Right cardiac atrium (tissue), 5 donors: ENCODE measurements at regions not wholly inside any gene's neighbourhood (a gene's known extent, or its start where the extent isn't known, plus 50 kb on each side); places are given as distances from the start of the nearest gene placed in this dataset.
"Not testable (repeated sequence)": the region's sequence is repeated elsewhere in the genome, so short reads cannot be mapped to it uniquely, and the experiment has no call there.

ENCODE experiments used
- ATAC-seq, 2 donors: fragments of 200-7000 bp; cut with Tn5 transposase; one replicate each; pipeline versions ENCODE4 v1.8.0 to v1.9.1; 2020; ENCODE audit warnings: moderate library complexity in 2 of 2, mild to moderate bottlenecking in 1 of 2
- DNase-seq, 3 donors: peaks; one replicate each; pipeline ENCODE4 v3.0.0-alpha.2; 2020
- H3K27ac ChIP-seq: one replicate; pipeline ENCODE4 v1.5.1; 2013; ENCODE audit warnings: mild to moderate bottlenecking, low read length, control low read depth, moderate library complexity
- H3K27me3 ChIP-seq: one replicate; pipeline ENCODE4 v1.6.1; 2013; ENCODE audit not compliant: control insufficient read depth, insufficient read depth
- H3K4me1 ChIP-seq: one replicate; pipeline ENCODE4 v1.6.1; 2013; ENCODE audit warnings: low read length; ENCODE audit not compliant: control insufficient read depth, insufficient read depth
- H3K4me3 ChIP-seq: one replicate; pipeline ENCODE4 v1.5.1; 2013; ENCODE audit warnings: low read length, control low read depth
- H3K9me3 ChIP-seq: one replicate; pipeline ENCODE4 v1.6.1; 2013; ENCODE audit warnings: low read length; ENCODE audit not compliant: control insufficient read depth
- WGBS: extraction: QIAGEN DNeasy Blood & Tissue Kit; methylation state at CpG from one replicate; pipeline ENCODE4 v1.1.7; 2013; 5-methylcytosine and 5-hydroxymethylcytosine counted together
- intact Hi-C, 4 donors: fragments of 100-400 bp; cut with DNase I; formaldehyde crosslinking; loops; one replicate each; pipeline versions ENCODE4 v1.11.0 to v1.14.0; 2022 to 2023
- donor health status: healthy with polysubstance abuse.
- donor health status: DM: no; HTN: yes; CAD: no.
- donor health status: DM: no; HTN: no; CAD: no.
- donor health status: DM: no; HTN: yes; CAD: no; lungs with severe emphysema.
- donor health status: DM: yes; HTN: yes; CAD: no.

DNA sequence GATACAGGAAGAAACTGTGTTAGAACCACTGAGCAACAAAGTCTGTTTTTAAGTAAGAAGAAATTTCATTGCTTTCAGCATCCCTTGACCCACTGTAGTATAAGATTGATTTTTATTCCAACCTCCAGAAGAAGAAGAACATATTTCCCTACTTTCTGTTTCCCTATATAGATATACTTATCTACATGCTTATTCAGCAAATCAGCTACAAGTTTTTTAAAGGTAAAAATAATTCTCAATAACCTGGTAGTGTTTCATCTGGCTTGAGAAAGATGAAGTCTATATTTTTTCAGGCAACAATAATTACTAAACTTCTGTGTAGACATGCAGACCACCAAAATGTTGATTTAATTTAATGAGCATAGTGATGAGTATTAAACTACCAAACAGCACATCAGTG lies 201.0 kb downstream of the OSTF1 start:
- intact Hi-C loops, result no loop called here
- no peaks in the 10 kb centered on the region for H3K27me3 ChIP-seq
- ATAC-seq (no peak), DNase-seq (no peak)
- no peak overlapping the region for H3K4me3 ChIP-seq
- H3K9me3 ChIP-seq, result no peaks in the 10 kb centered on the region
- no peaks in the 10 kb centered on the region for H3K4me1 ChIP-seq
- H3K27ac ChIP-seq, result no peak overlapping the region

DNA sequence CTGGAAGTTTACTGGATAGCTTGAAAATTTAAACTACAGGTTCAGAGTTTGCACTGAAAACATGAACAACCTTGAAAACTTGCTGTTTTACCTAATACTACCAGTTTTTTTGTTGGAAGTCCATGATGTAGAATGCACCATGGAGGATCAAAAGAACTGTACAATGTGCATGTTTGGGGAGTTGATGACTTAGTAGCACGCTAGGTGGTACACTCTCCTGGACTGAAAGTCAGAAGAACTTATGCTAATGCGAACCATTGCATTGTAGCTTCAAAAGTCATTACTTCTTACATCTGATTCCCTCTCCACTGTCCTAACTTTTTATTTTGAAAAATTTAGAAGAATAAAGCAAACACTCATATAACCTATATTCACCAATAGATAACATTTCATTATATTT lies 211.0 kb downstream of the OSTF1 start:
- DNase-seq, result no peak
- H3K27ac ChIP-seq, result no peak overlapping the region
- H3K9me3 ChIP-seq, result no peaks in the 10 kb centered on the region
- 93% methylated on average over 2 of the region's 2 CpGs for WGBS
- no peaks in the 10 kb centered on the region for H3K4me1 ChIP-seq
- ATAC-seq, result no peak
- no peak overlapping the region for H3K4me3 ChIP-seq
- intact Hi-C loops, result no loop called here
- H3K27me3 ChIP-seq, result no peaks in the 10 kb centered on the region

DNA sequence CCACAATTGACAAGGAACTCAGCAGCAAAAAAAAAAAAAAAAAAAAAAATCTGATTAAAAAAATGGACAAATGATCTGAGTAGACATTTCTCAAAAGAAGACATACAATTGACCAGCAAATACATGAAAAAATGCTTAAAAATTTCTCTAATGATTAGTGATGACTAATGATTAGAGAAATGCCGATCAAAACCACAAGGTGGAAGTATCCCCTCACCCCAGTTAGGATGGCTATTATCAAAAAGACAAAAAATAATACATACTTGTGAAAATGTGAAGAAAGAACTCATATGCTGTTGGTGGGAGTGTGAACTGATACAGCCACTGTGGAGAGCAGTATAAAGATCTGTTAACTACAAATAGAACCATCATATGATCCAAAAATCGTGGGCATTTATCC lies 245.3 kb downstream of the OSTF1 start:
- H3K4me1 ChIP-seq, result no peaks in the 10 kb centered on the region
- no peaks in the 10 kb centered on the region for H3K9me3 ChIP-seq
- H3K27ac ChIP-seq, result no peak overlapping the region
- DNase-seq (no peak), ATAC-seq (no peak)
- intact Hi-C loops, result loop anchor here in 3 of 4 donors (5.0 to 10.0 kb wide), 3 partner anchors 524 to 534 kb away; no protein-coding TSS in a partner anchor
- no peak overlapping the region for H3K4me3 ChIP-seq
- WGBS, result 75% methylated on average over 2 of the region's 2 CpGs
- no peaks in the 10 kb centered on the region for H3K27me3 ChIP-seq

DNA sequence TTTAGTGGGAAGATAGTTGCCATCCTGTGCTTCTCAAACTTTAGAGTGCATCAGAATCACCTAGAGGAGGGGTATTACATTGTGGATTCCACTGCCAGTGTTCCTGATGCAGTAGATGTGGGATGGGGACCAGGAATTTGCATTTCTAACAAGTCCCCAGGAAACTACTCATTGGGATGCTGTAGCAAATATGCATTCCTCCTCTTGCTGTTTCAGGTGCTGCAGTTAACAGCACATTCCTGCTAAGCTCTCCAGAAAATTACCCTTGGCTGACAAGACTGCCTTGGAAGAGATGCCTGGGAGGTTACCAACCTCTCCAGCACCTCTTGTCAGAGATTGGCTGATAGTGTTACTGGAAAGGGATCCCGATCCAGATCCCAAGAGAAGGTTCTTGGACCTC lies 270.5 kb downstream of the OSTF1 start:
- no peak overlapping the region for H3K27ac ChIP-seq
- DNase-seq, result no peak
- ATAC-seq, result no peak
- H3K27me3 ChIP-seq, result no peaks in the 10 kb centered on the region
- H3K4me1 ChIP-seq, result no peaks in the 10 kb centered on the region
- intact Hi-C loops, result no loop called here
- no peak overlapping the region for H3K4me3 ChIP-seq
- no peaks in the 10 kb centered on the region for H3K9me3 ChIP-seq
- WGBS, result 50% methylated on average over 1 of the region's 1 CpG

DNA sequence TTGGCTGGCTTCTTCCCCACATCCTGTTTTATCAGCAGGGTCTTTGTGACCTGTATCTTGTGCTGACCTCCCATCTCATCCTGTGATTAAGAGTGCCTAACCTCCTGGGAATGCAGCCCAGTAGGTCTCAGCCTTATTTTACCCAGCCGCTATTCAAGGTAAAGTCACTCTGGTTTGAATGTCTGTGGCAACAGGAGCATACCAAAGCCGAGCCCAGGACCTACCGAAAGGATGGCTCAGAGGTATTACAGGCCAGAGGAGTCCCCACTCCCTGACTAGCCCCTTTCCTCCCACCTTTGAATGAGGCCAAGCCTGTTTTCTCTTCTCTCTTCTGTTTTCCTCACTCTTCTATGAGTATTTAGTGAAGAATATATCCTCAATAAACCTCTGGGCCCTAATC lies 271.3 kb downstream of the OSTF1 start:
- 73% methylated on average over 3 of the region's 3 CpGs for WGBS
- ATAC-seq (no peak), DNase-seq (no peak)

DNA sequence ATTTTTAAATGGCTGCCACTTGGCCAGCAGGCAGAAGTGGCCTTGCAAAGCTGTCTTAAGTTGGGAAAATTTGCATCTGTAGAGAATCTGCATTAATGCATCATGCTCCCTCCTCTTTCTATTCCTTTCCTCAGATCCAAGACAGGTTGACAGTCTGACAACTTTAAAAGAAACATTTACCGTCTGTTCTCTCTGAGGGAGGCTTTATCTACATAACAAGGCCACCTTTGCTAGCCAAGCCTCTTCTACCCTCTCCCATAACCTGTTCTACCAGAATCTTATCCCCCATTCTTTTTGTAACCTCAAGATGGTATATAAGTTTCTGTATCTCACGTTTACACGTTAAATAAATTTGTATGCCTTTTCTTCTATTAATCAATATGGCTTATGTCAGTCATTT lies 271.9 kb downstream of the OSTF1 start:
- no peaks in the 10 kb centered on the region for H3K27me3 ChIP-seq
- no peak overlapping the region for H3K27ac ChIP-seq
- no peaks in the 10 kb centered on the region for H3K4me1 ChIP-seq
- H3K4me3 ChIP-seq, result no peak overlapping the region
- ATAC-seq (no peak), DNase-seq (no peak)
- 91% methylated on average over 3 of the region's 3 CpGs for WGBS
- H3K9me3 ChIP-seq, result no peaks in the 10 kb centered on the region
- intact Hi-C loops, result no loop called here

More for the DNA sequence above, 271.3 kb downstream of the OSTF1 start:
- intact Hi-C loops, result no loop called here
- Histone ChIP-seq H3K4me3 (no peak overlapping the region), H3K27me3 (no peaks in the 10 kb centered on the region), H3K9me3 (no peaks in the 10 kb centered on the region), H3K4me1 (no peaks in the 10 kb centered on the region), H3K27ac (no peak overlapping the region)

DNA sequence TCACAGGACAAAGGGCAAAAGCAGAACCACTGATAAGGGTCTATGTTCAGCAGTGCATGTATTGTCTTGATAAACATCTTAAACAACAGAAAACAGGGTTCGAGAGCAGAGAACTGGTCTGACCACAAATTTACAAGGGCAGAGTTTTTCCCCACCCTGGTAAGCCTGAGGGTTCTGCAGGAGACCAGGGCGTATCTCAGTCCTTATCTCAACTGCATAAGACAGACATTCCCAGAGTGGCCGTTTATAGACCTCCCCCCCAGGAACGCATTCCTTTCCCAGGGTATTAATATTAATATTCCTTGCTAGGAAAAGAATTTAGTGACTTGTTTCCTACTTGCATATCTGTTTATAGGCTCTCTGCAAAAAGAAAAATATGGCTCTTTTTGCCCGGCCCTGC lies 274.1 kb downstream of the OSTF1 start:
- DNase-seq, H3K9me3 ChIP-seq, H3K27me3 ChIP-seq, H3K27ac ChIP-seq, intact Hi-C loops, H3K4me3 ChIP-seq, H3K4me1 ChIP-seq, ATAC-seq: not testable (repeated sequence)
- 68% methylated on average over 5 of the region's 5 CpGs for WGBS

DNA sequence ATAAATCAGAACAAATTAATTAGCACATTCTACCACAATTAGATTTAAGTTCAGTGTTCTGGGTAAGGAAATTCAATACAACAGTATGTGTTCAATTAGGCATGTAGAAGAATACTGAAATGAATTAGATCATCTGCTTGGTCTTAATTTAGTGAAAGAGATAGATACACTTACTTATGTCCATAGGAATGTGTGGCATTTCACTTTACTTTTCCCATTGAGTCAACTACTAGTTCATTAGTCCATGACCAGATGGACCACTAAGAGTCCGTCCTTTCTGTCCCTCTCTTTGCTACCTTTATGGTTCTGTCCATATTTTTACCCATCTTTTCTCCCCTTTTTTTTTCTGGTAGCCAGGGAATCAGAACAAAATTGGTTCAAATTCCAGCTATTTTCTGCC lies 276.9 kb downstream of the OSTF1 start:
- no peak for DNase-seq
- H3K9me3 ChIP-seq, result no peaks in the 10 kb centered on the region
- H3K27ac ChIP-seq, result no peak overlapping the region
- no peaks in the 10 kb centered on the region for H3K27me3 ChIP-seq
- ATAC-seq, result no peak
- WGBS, result 72% methylated on average over 1 of the region's 1 CpG
- intact Hi-C loops, result no loop called here
- H3K4me3 ChIP-seq, result no peak overlapping the region
- peaks cover 2% of the 10 kb centered on the region for H3K4me1 ChIP-seq

DNA sequence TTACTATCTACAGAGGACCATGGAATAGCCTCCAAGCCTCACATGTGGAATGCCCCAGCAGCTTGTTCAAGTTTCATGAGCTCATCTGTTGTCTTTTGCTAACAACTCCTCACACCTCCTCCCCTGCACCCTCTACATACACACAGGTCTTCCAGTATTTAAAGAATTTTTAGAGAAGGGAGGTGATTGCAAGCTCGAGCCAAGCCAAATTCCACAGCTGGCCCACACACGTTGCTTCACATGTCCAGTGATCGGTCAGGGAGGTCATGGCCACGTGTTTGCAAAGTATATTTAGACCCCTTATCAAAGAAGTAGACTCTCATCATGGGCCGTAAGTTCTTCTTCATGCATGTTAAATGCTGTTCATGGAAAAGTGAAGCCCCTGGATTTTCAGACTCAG lies 281.7 kb downstream of the OSTF1 start:
- Histone ChIP-seq H3K27me3 (no peaks in the 10 kb centered on the region), H3K27ac (no peak overlapping the region), H3K9me3 (no peaks in the 10 kb centered on the region), H3K4me3 (no peak overlapping the region), H3K4me1 (peaks cover 2% of the 10 kb centered on the region)
- intact Hi-C loops, result no loop called here
- no peak for ATAC-seq
- WGBS, result 37% methylated on average over 5 of the region's 5 CpGs
- no peak for DNase-seq

DNA sequence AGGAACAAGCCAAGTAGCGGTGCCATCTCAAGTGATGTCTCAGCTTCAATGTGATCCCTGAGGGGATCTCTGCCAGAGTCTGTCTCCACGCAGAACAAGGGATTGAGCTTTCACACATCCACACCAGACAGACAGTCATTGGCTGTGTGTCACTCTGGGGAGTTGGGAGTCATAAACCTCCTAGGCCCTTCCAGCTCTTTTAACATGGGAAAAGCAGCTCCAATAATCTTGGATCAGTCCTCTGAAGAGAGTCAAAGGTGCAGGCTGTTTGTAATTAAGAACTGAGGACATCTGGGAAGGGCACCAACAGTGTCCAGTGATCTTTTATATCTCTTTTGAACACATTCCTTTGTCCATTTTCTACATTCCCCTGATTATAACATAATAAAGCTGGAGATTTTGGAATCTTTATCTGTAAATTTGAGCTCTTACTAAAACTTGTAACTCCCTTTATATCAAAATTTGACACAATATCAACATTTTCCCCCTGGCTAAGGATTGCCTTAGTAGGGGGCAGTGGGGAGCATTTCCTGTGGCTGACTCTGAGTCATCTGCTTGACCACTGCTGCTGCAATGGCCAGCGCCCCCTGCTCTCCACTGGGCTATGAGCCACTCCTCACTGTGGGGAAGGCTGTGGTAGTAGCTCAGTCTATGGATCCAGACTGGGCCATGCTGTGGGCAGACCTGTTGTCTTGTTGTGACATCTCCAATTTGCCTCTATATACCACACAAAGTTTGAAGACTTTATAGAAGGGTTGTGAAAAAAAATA lies 284.4 kb downstream of the OSTF1 start:
- H3K4me1 ChIP-seq, result peaks cover 2% of the 10 kb centered on the region
- WGBS, result 60% methylated on average over 3 of the region's 3 CpGs
- H3K27me3 ChIP-seq, result no peaks in the 10 kb centered on the region
- H3K27ac ChIP-seq, result no peak overlapping the region
- no peak overlapping the region for H3K4me3 ChIP-seq
- ATAC-seq (peak in 1 of 2 donors; percentile 47), DNase-seq (peak in 1 of 3 donors; percentile 41)
- no peaks in the 10 kb centered on the region for H3K9me3 ChIP-seq
- intact Hi-C loops, result no loop called here

DNA sequence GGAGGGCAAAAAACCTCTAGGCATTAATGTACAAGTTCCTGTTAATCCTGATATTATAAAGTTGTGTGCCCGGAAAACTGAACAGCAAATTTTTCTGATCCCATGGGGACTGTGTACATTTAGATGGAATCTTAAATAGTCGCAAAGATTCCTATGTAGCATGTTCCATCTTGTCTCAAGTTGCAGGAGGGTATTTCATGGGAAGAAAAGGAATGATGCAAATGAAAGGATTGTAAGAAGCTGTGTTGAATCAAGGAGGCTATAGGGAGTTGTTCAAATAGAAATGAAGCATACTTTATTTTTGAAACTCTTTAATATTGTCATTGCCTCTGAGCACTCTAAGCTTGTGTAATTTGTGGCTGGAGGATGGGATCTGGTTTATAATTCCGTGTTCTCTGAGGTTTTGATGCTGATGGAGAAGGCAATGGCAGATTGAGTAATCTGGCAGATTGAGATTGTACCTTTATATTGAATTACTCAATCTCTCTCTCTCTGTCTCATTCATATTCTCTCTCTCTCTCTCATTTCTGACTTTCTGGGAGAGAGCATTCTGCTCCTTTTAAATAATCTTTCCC lies 288.5 kb downstream of the OSTF1 start:
- Histone ChIP-seq H3K9me3 (no peaks in the 10 kb centered on the region), H3K27me3 (no peaks in the 10 kb centered on the region), H3K4me1 (peaks cover 3% of the 10 kb centered on the region), H3K27ac (no peak overlapping the region), H3K4me3 (no peak overlapping the region)
- 81% methylated on average over 3 of the region's 3 CpGs for WGBS
- no peak for DNase-seq
- intact Hi-C loops, result no loop called here
- ATAC-seq, result no peak
